CD4-positive, alpha-beta memory T cell (primary cell): ENCODE measurements at regions not wholly inside any gene's neighbourhood (a gene's known extent, or its start where the extent isn't known, plus 50 kb on each side); places are given as distances from the start of the nearest gene placed in this dataset.
A peak's percentile ranks its signal among the peaks of the same experiment; 100 is the strongest.

Source experiments
- CTCF ChIA-PET: fragments of 350-600 bp; sonication (Branson Sonifier 250); formaldehyde crosslinking; loops from one replicate; lab custom pipeline; 2021; ENCODE audit warnings: inconsistent platforms; ENCODE audit not compliant: partially characterized antibody; lab: Charles Lee
- POLR2A ChIA-PET: fragments of 350-600 bp; sonication (Branson Sonifier 250); formaldehyde crosslinking; loops from one replicate; lab custom pipeline; 2021; ENCODE audit not compliant: partially characterized antibody; lab: Charles Lee
- DNase-seq, 5 donors: peaks; one replicate each; pipeline versions ENCODE4 v3.0.0 to v3.0.0-alpha.2; 2020 to 2022; ENCODE audit warnings: mixed read lengths in 1 of 5
- H3K27ac ChIP-seq: one replicate; pipeline ENCODE4 v1.7.0; 2013; ENCODE audit warnings: low read depth, low read length
- H3K27me3 ChIP-seq: 2 replicates; pipeline ENCODE4 v1.7.0; 2013; ENCODE audit warnings: mild to moderate bottlenecking, low read length, moderate library complexity; ENCODE audit not compliant: insufficient read depth
- H3K36me3 ChIP-seq: 2 replicates; pipeline ENCODE4 v1.7.0; 2013; ENCODE audit warnings: mild to moderate bottlenecking, low read length, moderate library complexity; ENCODE audit not compliant: insufficient read depth
- H3K4me1 ChIP-seq: 2 replicates; pipeline ENCODE4 v1.7.0; 2013; ENCODE audit warnings: mild to moderate bottlenecking, low read length, moderate library complexity; ENCODE audit not compliant: insufficient read depth
- H3K4me3 ChIP-seq, 2 donors: one replicate each; pipeline ENCODE4 v1.7.0; 2013; ENCODE audit warnings: low read length in 2 of 2, mild to moderate bottlenecking in 1 of 2
- H3K9me3 ChIP-seq, 2 donors: one replicate each; pipeline ENCODE4 v1.7.0; 2013; ENCODE audit warnings: low read length in 2 of 2, control low read depth in 1 of 2; ENCODE audit not compliant: control insufficient read depth in 1 of 2
- H3K27ac Mint-ChIP-seq, 7 donors: one replicate each; pipeline ENCODE4 v1.8.0; 2020 to 2021; ENCODE audit warnings: mixed read lengths in 7 of 7, mild to moderate bottlenecking in 6 of 7, inconsistent platforms in 3 of 7, moderate library complexity in 3 of 7
- H3K27me3 Mint-ChIP-seq, 2 donors: one replicate each; pipeline ENCODE4 v1.8.0; 2020 to 2021; ENCODE audit warnings: mixed read lengths in 2 of 2
- H3K36me3 Mint-ChIP-seq, 2 donors: one replicate each; pipeline ENCODE4 v1.8.0; 2020 to 2021; ENCODE audit warnings: mixed read lengths in 2 of 2, inconsistent platforms in 1 of 2, mild to moderate bottlenecking in 1 of 2
- H3K4me1 Mint-ChIP-seq, 4 donors: one replicate each; pipeline ENCODE4 v1.8.0; 2020 to 2021; ENCODE audit warnings: mixed read lengths in 4 of 4, mild to moderate bottlenecking in 1 of 4
- H3K4me3 Mint-ChIP-seq, 8 donors: one replicate each; pipeline ENCODE4 v1.8.0; 2020 to 2021; ENCODE audit warnings: mixed read lengths in 8 of 8, mild to moderate bottlenecking in 7 of 8, moderate library complexity in 6 of 8, inconsistent platforms in 3 of 8
- H3K9me3 Mint-ChIP-seq, 8 donors: one replicate each; pipeline ENCODE4 v1.8.0; 2020 to 2021; ENCODE audit warnings: mixed read lengths in 8 of 8, mild to moderate bottlenecking in 5 of 8, inconsistent platforms in 3 of 8, moderate library complexity in 1 of 8
- intact Hi-C: fragments of 100-400 bp; cut with micrococcal nuclease; formaldehyde crosslinking; loops from one replicate; pipeline ENCODE4 v1.15.1; 2023

GRCh38 chrX:69323786-69324720, 158.8 kb upstream of the PJA1 start:
- H3K27ac Mint-ChIP-seq, result no peak overlapping the region
- Histone ChIP-seq H3K27ac (no peak overlapping the region), H3K4me1 (no peaks in the 10 kb centered on the region), H3K36me3 (no peaks in the 10 kb centered on the region), H3K27me3 (no peaks in the 10 kb centered on the region), H3K4me3 (no peak overlapping the region), H3K9me3 (no peaks in the 10 kb centered on the region)
- CTCF ChIA-PET, result no interaction called here
- intact Hi-C loops, result no loop called here
- H3K9me3 Mint-ChIP-seq, result no peaks in the 10 kb centered on the region
- no peak for DNase-seq
- no peaks in the 10 kb centered on the region for H3K36me3 Mint-ChIP-seq
- POLR2A ChIA-PET, result no interaction called here
- no peak overlapping the region for H3K4me3 Mint-ChIP-seq
- no peaks in the 10 kb centered on the region for H3K4me1 Mint-ChIP-seq
- H3K27me3 Mint-ChIP-seq, result no peaks in the 10 kb centered on the region

GRCh38 chrX:69321789-69322188, 156.5 kb upstream of the PJA1 start:
- H3K9me3 Mint-ChIP-seq, result no peaks in the 10 kb centered on the region
- intact Hi-C loops, result no loop called here
- H3K4me1 Mint-ChIP-seq, result no peaks in the 10 kb centered on the region
- H3K4me3 ChIP-seq, result no peak overlapping the region
- no peak overlapping the region for H3K4me3 Mint-ChIP-seq
- H3K4me1 ChIP-seq, result no peaks in the 10 kb centered on the region
- H3K9me3 ChIP-seq, result no peaks in the 10 kb centered on the region
- no peak overlapping the region for H3K27ac Mint-ChIP-seq
- DNase-seq, result no peak
- no peaks in the 10 kb centered on the region for H3K36me3 Mint-ChIP-seq
- no peaks in the 10 kb centered on the region for H3K27me3 ChIP-seq
- H3K36me3 ChIP-seq, result no peaks in the 10 kb centered on the region
- POLR2A ChIA-PET, result no interaction called here
- CTCF ChIA-PET, result no interaction called here
- H3K27ac ChIP-seq, result no peak overlapping the region
- H3K27me3 Mint-ChIP-seq, result no peaks in the 10 kb centered on the region

GRCh38 chrX:69321006-69321655, 155.9 kb upstream of the PJA1 start:
- Mint-ChIP-seq H3K36me3 (no peaks in the 10 kb centered on the region), H3K9me3 (no peaks in the 10 kb centered on the region), H3K4me1 (no peaks in the 10 kb centered on the region), H3K27me3 (no peaks in the 10 kb centered on the region), H3K4me3 (no peak overlapping the region), H3K27ac (no peak overlapping the region)
- Histone ChIP-seq H3K36me3 (no peaks in the 10 kb centered on the region), H3K27ac (no peak overlapping the region), H3K4me3 (no peak overlapping the region), H3K9me3 (no peaks in the 10 kb centered on the region), H3K27me3 (no peaks in the 10 kb centered on the region), H3K4me1 (no peaks in the 10 kb centered on the region)
- intact Hi-C loops, result no loop called here
- DNase-seq, result no peak
- ChIA-PET CTCF (no interaction called here), POLR2A (no interaction called here)

GRCh38 chrX:69320116-69320515, 154.9 kb upstream of the PJA1 start:
- Histone ChIP-seq H3K27me3 (no peaks in the 10 kb centered on the region), H3K4me3 (no peak overlapping the region), H3K27ac (no peak overlapping the region), H3K9me3 (no peaks in the 10 kb centered on the region), H3K4me1 (no peaks in the 10 kb centered on the region), H3K36me3 (no peaks in the 10 kb centered on the region)
- Mint-ChIP-seq H3K4me3 (peak overlapping the region in 1 of 8 donors; percentile 31), H3K27me3 (no peaks in the 10 kb centered on the region), H3K36me3 (no peaks in the 10 kb centered on the region), H3K4me1 (no peaks in the 10 kb centered on the region), H3K27ac (no peak overlapping the region), H3K9me3 (no peaks in the 10 kb centered on the region)
- CTCF ChIA-PET, result no interaction called here
- intact Hi-C loops, result no loop called here
- DNase-seq, result no peak
- POLR2A ChIA-PET, result no interaction called here

- intact Hi-C loops, result no loop called here
- no peaks in the 10 kb centered on the region for H3K27me3 Mint-ChIP-seq
- H3K4me3 Mint-ChIP-seq, result no peak overlapping the region
- CTCF ChIA-PET, result no interaction called here
- no peaks in the 10 kb centered on the region for H3K9me3 Mint-ChIP-seq
- H3K4me3 ChIP-seq, result no peak overlapping the region
- H3K36me3 Mint-ChIP-seq, result no peaks in the 10 kb centered on the region
- no peak overlapping the region for H3K27ac ChIP-seq
- H3K36me3 ChIP-seq, result no peaks in the 10 kb centered on the region
- no peaks in the 10 kb centered on the region for H3K9me3 ChIP-seq
- H3K4me1 Mint-ChIP-seq, result no peaks in the 10 kb centered on the region
- no peaks in the 10 kb centered on the region for H3K27me3 ChIP-seq
- no peak overlapping the region for H3K27ac Mint-ChIP-seq
- no peak for DNase-seq
- no peaks in the 10 kb centered on the region for H3K4me1 ChIP-seq
- POLR2A ChIA-PET, result no interaction called here
Observed at GRCh38 chrX:69319376-69319775, 154.1 kb upstream of the PJA1 start.

GRCh38 chrX:69318651-69319340, 153.5 kb upstream of the PJA1 start:
- Histone ChIP-seq H3K36me3 (no peaks in the 10 kb centered on the region), H3K4me1 (no peaks in the 10 kb centered on the region), H3K9me3 (no peaks in the 10 kb centered on the region), H3K4me3 (no peak overlapping the region), H3K27me3 (no peaks in the 10 kb centered on the region), H3K27ac (no peak overlapping the region)
- intact Hi-C loops, result no loop called here
- H3K36me3 Mint-ChIP-seq, result no peaks in the 10 kb centered on the region
- POLR2A ChIA-PET, result no interaction called here
- no peak for DNase-seq
- H3K27ac Mint-ChIP-seq, result no peak overlapping the region
- no peaks in the 10 kb centered on the region for H3K9me3 Mint-ChIP-seq
- CTCF ChIA-PET, result no interaction called here
- H3K4me1 Mint-ChIP-seq, result no peaks in the 10 kb centered on the region
- no peak overlapping the region for H3K4me3 Mint-ChIP-seq
- no peaks in the 10 kb centered on the region for H3K27me3 Mint-ChIP-seq

GRCh38 chrX:69317721-69318120, 152.5 kb upstream of the PJA1 start:
- DNase-seq, result no peak
- Histone ChIP-seq H3K4me1 (no peaks in the 10 kb centered on the region), H3K4me3 (no peak overlapping the region), H3K27me3 (no peaks in the 10 kb centered on the region), H3K36me3 (no peaks in the 10 kb centered on the region), H3K27ac (no peak overlapping the region), H3K9me3 (no peaks in the 10 kb centered on the region)
- Mint-ChIP-seq H3K27me3 (no peaks in the 10 kb centered on the region), H3K4me3 (no peak overlapping the region), H3K4me1 (no peaks in the 10 kb centered on the region), H3K36me3 (no peaks in the 10 kb centered on the region), H3K9me3 (no peaks in the 10 kb centered on the region), H3K27ac (no peak overlapping the region)
- intact Hi-C loops, result no loop called here
- ChIA-PET POLR2A (no interaction called here), CTCF (no interaction called here)
